ENCODE measurements at regions not wholly inside any gene's neighbourhood (a gene's known extent, or its start where the extent isn't known, plus 50 kb on each side); places are given as distances from the start of the nearest gene placed in this dataset.

DNA sequence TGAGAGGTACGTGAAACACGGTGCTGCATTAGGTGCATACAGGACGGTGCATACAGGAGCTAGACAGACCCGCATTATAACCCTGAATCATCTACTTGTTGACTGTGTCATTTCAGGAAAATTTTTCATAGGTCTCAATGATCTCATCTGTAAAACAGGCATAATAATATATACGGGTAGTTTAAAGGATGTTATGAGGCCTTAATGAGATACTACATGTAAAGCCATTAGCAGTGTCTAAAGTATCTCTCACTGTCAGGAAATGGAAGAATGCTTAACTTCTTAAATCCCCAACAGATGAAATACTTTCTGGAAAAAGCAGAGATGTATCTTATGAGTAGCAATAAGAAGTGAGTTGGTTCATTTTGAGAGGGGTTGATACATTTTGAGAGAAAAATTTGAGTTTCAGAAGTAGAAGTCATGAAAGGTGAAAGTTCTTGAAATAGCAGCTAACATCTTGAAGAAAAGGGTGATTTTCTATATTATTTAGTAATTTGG, 669.6 kb downstream of the PTPRC start:
- H3K27me3 ChIP-seq (replicated peaks; ENCODE audit: insufficient read depth) = no peaks in the 10 kb centered on the region
- DNase-seq (ENCODE audit: low spot score) = no peak

DNA sequence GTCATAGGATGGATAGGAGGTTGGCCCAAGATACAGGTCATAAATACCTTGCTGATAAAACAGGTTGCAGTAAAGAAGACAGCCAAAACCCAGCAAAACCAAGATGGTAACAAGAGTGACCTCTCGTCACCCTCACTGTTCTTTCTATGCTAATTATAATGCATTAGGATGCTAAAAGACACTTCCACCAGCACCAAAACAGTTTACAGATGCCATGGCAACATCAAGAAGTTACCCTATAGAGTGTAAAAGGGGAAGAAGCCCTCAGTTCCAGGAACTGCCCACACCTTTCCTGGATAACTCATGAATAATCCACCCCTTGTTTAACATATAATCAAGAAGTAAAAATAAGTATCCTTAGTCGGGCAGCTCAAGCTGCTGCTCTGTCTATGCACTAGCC, 671.9 kb downstream of the PTPRC start:
- Histone ChIP-seq H3K27ac (no peak overlapping the region), H3K9me3 (no peaks in the 10 kb centered on the region), H3K4me3 (no peak overlapping the region), H3K4me1 (ENCODE audit: control insufficient read depth in 1 of 2, low read depth in 2 of 2) (no peaks in the 10 kb centered on the region), H3K27me3 (replicated peaks; ENCODE audit: insufficient read depth) (no peaks in the 10 kb centered on the region), H3K36me3 (no peaks in the 10 kb centered on the region)
- TF ChIP-seq, protein P1, sequence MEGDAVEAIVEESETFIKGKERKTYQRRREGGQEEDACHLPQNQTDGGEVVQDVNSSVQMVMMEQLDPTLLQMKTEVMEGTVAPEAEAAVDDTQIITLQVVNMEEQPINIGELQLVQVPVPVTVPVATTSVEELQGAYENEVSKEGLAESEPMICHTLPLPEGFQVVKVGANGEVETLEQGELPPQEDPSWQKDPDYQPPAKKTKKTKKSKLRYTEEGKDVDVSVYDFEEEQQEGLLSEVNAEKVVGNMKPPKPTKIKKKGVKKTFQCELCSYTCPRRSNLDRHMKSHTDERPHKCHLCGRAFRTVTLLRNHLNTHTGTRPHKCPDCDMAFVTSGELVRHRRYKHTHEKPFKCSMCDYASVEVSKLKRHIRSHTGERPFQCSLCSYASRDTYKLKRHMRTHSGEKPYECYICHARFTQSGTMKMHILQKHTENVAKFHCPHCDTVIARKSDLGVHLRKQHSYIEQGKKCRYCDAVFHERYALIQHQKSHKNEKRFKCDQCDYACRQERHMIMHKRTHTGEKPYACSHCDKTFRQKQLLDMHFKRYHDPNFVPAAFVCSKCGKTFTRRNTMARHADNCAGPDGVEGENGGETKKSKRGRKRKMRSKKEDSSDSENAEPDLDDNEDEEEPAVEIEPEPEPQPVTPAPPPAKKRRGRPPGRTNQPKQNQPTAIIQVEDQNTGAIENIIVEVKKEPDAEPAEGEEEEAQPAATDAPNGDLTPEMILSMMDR (IDR thresholded peaks at IDR 0.05) = no peak
- ATAC-seq (ENCODE audit: insufficient number of reproducible peaks, low FRiP score, low read depth) (no peak), DNase-seq (ENCODE audit: low spot score) (no peak)

More for the DNA sequence above, 669.6 kb downstream of the PTPRC start:
- Histone ChIP-seq H3K9me3 (no peaks in the 10 kb centered on the region), H3K4me1 (ENCODE audit: control insufficient read depth in 1 of 2, low read depth in 2 of 2) (no peaks in the 10 kb centered on the region), H3K36me3 (no peaks in the 10 kb centered on the region), H3K4me3 (no peak overlapping the region), H3K27ac (no peak overlapping the region)
- TF ChIP-seq, protein P1 (IDR thresholded peaks at IDR 0.05) = no peak
- no peak for ATAC-seq (ENCODE audit: insufficient number of reproducible peaks, low FRiP score, low read depth)

DNA sequence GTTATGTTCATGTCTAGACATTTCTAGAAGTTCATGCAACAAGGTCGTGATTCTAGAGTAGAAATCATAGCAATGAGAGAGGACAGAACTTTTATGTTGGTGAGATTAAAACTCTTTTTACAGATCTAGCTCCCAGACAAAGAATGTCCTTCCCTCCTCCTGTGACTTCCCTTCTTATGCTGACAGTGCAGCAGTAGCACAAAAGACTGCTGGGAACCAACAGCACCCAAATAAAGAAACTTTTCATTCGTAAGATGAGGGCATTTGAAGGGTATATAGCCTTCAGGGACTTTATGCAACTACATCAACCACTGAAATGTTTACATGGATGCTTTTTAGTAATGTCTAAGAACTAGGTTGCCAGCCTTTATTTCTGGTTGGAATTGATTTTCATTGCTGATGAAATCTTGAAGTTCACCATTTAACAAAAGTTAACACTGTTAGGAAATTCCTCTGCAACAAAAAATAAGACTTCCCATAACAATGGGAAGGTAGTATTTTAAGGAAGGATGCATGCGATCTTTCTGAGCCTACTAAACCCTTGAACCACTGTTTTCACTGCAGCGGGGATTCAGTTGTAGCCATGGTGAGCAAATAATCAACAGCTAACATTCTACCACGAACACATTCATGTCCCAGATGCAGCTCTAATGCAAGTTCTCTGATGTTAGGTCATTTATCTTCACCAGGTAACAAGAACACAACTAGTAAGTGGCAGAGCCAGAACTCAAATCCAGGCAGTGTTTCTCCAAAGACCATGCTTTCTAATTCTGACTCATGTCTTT, 672.8 kb downstream of the PTPRC start:
- no peak overlapping the region for H3K27ac ChIP-seq
- DNase-seq (ENCODE audit: low spot score) (no peak), ATAC-seq (ENCODE audit: insufficient number of reproducible peaks, low FRiP score, low read depth) (no peak)
- TF ChIP-seq, protein P1 (IDR thresholded peaks at IDR 0.05) = no peak
- H3K4me3 ChIP-seq = no peak overlapping the region
- H3K9me3 ChIP-seq = no peaks in the 10 kb centered on the region
- no peaks in the 10 kb centered on the region for H3K36me3 ChIP-seq
- no peaks in the 10 kb centered on the region for H3K4me1 ChIP-seq (ENCODE audit: control insufficient read depth in 1 of 2, low read depth in 2 of 2)
- no peaks in the 10 kb centered on the region for H3K27me3 ChIP-seq (replicated peaks; ENCODE audit: insufficient read depth)

DNA sequence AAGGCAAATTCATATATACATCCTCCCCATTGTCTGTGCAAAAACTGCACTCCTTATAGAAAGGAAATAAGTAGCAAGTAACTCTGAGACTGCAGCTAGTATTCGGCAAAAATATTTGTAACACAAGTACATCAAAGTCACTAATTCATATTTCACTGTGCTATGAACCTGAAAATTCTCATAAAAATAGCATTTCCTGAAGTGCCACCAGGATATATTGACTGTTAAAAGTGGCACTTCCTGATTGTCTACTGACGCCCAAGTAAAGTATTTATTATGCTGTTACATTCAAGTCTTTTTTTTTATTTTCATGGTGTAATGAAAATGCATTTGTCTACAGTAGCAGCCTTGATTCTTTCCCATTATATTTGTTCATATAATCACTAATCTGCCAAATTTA, 673.8 kb downstream of the PTPRC start:
- ATAC-seq (ENCODE audit: insufficient number of reproducible peaks, low FRiP score, low read depth) (no peak), DNase-seq (ENCODE audit: low spot score) (no peak)
- Histone ChIP-seq H3K27me3 (replicated peaks; ENCODE audit: insufficient read depth) (no peaks in the 10 kb centered on the region), H3K36me3 (no peaks in the 10 kb centered on the region), H3K4me1 (ENCODE audit: control insufficient read depth in 1 of 2, low read depth in 2 of 2) (no peaks in the 10 kb centered on the region), H3K9me3 (no peaks in the 10 kb centered on the region), H3K4me3 (no peak overlapping the region), H3K27ac (no peak overlapping the region)
- TF ChIP-seq, protein P1 (IDR thresholded peaks at IDR 0.05) = no peak

DNA sequence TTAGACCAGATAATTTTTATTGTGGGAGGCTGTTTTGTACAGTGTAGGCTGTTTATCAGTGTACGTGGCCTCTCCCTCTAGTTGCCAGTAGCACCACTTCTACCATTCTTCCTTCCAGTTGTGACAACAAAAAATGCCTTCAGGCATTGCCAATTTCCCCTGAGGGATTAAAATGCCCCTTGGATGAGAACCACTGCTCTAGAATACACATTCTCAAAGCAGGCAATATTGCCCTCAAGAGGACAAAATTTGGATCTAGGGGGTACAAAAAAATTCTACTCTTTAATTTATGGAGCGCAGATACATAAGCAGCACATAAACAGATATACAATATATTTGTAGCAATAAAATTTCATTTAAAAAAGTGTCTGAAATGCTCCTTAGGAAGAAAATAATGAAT, 674.6 kb downstream of the PTPRC start:
- Histone ChIP-seq H3K4me1 (ENCODE audit: control insufficient read depth in 1 of 2, low read depth in 2 of 2) (no peaks in the 10 kb centered on the region), H3K9me3 (no peaks in the 10 kb centered on the region), H3K4me3 (no peak overlapping the region), H3K27me3 (replicated peaks; ENCODE audit: insufficient read depth) (no peaks in the 10 kb centered on the region), H3K36me3 (no peaks in the 10 kb centered on the region), H3K27ac (no peak overlapping the region)
- no peak for DNase-seq (ENCODE audit: low spot score)
- ATAC-seq (ENCODE audit: insufficient number of reproducible peaks, low FRiP score, low read depth) = no peak
- TF ChIP-seq, protein P1 (IDR thresholded peaks at IDR 0.05) = no peak

All from thoracic aorta (tissue), 2 donors.